ENCODE measurements at regions not wholly inside any gene's neighbourhood (a gene's known extent, or its start where the extent isn't known, plus 50 kb on each side); places are given as distances from the start of the nearest gene placed in this dataset.
A peak's percentile ranks its signal among the peaks of the same experiment; 100 is the strongest.

DNA sequence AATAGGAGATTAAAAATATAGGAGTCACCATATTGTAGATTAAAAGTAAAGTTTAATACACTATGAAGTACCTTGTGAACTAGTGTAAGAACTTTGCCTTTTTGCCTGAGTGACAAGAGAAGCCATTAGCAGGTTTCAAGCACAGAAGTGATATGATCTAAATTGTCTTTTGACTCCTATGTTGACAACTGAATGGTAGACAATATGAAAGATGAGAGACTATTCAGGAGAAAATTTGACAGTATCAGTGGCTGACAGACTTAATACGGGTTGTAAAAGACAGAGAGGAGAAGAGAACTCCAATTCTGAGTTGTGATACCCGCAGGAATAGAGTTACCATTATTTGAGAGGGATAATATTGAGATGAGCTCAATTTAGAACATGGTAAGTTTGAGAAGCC, 1259.8 kb downstream of the PCDH7 start:
- DNase-seq = no peak

DNA sequence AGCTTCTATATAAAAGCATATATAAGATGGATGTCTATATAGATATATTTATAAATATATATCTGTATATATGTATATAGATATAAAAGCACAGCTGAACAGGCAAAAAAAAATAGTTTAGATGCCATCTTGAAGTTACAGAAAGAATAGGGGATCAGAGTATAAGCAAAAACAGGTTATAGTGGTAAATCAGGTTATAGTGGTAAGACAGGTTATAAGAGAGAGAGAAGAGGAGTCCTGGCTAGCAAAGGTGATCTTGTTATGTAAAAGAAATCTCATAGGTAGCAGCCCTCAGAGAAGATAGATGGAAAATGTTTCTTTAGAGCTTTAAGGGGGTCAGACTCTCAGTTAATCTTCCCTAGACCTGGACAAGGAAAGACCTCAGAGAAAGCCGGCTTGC, 1263.1 kb downstream of the PCDH7 start:
- DNase-seq = no peak

DNA sequence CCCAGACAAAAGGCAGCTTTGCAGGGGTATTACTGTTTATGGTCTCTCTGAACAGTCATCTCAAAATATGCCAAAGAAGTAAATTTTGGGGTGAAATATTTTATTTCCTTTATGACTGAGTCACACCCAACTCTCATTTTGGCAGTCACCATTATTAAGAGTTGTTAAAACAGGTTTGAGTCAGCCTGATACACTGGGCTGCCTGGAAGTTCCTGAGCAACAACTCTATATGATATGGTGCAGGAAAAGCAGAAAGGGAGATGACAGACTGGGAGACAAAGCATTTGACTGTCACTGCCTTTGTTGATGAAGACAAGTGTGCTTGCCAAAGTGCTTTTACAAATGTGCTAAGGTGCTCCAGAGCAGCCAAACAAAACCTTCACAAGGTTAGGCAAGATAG, 1263.5 kb downstream of the PCDH7 start:
- no peak for DNase-seq

DNA sequence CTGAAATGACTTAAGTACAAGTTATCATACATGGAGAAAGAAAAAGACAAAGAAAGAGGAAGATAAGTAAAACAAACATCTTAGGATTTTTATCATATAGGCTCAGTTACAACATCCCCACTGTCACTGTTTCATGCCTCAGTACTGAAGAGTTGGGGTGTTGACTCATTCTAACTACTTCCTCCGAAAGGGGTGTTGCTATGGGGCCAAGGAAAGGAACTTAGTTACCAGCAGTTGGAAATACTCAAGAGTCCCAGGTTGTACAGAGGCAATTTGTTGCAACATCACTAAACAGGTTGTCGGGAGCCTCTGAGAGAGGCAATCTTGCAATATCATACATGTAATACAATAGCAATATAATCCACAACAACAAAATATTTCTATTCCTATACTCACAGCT, 1264.7 kb downstream of the PCDH7 start:
- no peak for DNase-seq

DNA sequence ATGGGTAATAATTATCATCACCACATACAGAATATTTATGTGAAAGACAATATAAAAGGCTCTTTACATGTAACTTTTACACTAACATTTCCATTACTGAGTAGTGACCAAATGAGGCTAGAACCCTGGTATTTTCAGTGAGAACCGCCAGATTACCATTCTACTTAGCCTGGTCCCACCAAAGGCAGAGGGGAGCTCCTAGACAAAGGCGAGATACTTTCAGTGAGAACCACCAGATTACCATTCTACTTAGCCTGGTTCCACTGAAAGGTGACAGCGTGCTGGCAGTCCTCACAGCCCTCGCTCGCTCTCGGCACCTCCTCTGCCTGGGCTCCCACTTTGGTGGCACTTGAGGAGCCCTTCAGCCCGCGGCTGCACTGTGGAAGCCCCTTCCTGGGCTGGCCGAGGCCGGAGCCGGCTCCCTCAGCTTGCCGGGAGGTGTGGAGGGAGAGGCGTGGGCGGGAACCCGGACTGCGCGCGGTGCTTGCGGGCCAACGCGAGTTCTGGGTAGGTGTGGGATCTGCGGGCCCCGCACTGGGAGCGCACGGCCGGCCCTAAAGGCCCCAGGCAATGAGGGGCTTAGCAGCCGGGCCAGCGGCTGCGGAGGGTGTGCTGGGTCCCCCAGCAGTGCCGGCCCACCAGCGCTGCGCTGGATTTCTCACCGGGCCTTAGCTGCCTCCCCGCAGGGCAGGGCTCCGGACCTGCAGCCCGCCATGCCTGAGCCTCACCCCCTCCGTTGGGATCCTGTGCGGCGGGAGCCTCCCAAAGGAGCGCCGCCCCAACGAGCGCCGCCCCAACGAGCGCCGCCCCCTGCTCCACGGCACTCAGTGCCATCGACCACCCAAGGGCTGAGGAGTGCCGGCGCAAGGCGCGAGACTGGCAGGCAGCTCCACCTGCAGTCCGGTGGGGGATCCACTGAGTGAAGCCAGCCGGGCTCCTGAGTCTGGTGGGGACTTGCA, 1276.1 kb downstream of the PCDH7 start:
- no peak for DNase-seq

DNA sequence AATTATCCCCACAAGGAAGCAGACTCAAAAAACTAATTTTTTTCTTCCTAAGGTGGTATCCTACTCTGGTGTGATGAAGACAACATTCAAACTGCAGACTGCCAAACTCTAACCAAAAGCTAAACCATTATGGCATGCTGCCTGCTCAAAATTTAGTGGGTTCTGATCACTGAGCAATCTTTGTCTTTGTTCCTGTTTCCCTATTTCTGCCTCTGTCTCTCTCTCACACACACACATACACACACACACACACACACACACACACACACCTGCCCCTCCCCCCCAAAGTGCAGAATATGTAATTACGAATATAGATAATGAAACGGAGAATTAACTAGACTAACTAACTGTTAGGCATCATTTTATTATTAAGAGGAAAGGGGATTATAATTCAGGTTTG, 1278.6 kb downstream of the PCDH7 start:
- DNase-seq = no peak

DNA sequence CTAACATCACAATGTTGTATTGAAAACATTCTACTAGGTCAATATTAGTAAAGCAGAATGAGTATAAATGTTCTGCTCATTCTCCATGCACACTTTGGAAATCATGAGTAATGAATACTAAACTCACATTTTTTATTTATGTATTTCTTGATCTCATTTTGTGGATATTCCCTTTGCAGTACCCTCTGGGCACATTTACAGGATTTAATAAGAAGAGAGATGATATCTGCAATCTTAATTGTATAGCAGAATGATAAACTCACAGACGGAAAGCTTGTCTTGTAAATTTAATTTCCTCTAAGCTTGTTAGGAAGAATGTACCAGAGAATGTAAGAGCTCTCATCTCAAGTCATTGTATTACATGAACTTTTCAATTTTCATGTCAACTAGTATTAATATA, 1279.7 kb downstream of the PCDH7 start:
- no peak for DNase-seq

DNA sequence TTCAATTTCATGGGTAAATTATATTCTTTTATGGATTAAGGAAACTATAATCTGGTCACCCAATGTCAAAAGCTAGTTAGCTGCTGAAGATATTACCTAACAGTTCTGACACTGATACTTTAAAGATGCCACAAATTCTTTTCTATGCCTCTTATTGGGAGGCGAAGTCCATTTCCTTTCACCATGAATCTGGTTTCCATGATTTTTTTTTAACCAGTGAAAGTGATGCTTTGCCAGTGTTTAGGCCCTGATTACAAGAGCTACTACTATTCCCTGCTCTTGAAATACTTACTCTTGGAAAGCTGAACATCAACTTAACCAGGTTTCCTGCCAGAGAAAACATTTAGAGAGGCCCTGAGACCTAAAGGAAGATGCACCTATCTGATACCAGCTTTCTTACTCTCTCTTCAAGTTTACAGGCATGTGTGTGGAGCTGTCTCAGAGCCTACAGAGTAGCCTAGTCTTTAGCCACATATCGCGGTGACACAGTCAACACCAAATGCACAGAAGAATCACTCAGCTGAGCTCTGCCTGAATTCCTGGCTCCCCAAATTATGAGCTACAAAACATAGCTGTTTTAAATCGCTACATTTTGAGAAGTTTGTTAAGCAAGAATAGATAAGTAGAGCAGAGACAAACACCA, 1280.8 kb downstream of the PCDH7 start:
- no peak for DNase-seq

DNA sequence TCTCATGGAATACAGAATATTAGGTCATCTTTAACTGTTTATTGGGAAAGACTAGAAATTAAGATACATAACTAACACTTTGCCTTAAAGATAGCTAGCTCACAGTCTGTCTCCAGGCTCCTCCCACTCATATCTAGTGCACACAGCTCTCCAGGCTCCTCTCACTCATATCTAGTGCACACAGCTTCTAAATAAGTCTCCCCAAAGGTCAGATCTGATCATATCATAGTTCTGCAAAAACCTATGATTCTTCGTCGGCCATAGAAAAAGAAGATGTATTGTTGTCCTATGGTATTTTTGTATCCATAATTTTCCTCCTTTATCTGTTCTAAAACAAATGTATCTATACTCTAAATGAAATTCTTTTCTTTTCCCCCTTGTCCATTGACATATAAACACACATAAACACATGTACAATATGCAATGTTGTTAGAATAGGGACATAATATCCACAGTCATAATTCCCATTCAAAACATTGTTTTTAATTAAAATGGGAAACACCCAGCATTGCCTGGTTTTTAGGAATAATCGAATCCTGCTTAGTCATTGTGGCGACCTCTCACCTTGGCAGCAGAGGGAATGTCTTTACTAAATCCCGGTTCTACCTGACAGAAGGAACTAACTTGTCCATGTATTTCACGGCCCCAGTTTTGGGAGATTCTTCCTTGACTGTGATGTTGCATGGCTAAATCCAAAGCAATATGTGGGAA, 1282.0 kb downstream of the PCDH7 start:
- DNase-seq = no peak

DNA sequence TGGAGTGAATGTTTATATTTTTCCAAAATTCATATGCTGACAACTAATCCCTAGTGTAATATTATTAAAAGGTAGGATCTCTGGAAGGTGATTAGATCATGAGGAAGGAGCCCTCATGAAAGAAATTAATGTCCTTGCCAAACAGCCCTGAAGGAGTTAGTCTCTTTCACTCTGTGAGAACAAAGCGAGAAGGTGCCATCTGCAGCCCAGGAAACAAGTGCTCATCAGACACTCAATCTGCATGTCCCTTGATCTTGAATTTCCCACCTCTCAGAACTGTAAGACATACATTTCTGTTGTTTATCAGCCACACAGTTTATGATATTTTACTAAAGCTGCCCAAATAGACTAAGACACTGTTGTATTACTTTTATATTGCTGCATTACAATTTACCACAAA, 1283.4 kb downstream of the PCDH7 start:
- DNase-seq = no peak

DNA sequence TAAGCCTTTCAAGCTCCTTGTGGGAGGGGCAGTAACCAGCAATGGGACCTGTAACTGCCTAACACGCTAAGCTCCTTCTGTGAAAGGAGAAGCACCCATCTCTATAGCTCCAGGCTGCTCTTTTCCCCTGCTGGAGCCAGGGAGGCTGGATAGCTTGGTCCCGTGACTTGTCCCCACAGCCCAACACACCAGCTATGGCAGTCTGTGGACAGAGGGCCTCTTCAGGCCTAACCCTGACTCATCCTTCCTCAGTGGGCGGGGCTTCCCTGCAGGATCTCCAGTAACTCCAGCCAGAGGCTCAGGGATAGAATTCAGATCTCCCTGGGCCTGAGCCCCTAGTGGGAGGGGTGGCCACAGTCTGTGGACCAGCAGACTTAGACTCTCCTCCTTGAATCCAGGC, 1290.1 kb downstream of the PCDH7 start:
- no peak for DNase-seq

DNA sequence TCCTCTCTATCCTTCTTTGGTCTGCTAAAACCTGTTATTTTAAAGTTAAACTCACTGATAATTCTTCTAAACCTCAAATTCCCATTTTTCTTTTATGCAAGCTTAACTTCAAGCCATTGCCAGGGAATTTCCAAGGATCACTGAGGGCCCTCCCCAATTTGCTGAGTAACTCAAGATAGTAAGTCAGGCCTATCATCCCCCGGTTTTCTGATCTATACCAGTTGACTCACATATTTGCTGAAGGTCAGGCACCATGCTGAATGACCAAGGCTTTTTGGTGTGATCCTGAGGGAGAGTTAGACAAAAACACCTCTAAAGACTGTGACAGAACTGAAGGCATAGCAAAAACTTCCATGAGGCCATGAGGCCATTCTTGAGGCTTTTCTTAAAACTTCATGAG, 1301.9 kb downstream of the PCDH7 start:
- no peak for DNase-seq

DNA sequence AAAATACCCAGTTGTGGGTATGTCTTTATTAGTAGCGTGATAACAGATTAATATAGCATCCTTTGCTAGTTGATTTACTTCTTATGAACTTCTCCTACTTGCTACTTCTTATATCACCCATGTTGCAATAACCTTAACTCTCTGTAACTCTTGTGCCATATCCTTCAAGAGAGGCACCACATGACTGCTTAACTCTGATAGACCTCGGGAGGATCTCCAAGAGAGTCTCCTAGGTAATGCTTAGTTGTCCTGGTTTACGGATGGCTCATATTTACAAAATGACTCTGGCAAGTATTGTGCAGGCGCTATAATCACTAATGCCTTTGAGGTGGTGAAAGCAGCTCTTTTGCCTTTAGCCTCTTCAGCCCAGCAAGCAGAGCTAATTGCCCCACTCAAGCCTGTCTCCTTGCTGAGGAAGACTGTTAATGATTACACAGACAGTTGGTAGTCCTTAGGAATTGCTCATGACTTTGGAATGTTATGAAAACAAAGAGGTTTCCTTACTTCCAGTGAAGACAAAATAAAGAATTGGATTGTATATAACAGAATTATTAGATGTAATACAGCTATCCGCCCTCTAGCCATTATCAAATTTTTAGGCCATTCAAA, 1305.8 kb downstream of the PCDH7 start:
- peak; percentile 21 for DNase-seq

DNA sequence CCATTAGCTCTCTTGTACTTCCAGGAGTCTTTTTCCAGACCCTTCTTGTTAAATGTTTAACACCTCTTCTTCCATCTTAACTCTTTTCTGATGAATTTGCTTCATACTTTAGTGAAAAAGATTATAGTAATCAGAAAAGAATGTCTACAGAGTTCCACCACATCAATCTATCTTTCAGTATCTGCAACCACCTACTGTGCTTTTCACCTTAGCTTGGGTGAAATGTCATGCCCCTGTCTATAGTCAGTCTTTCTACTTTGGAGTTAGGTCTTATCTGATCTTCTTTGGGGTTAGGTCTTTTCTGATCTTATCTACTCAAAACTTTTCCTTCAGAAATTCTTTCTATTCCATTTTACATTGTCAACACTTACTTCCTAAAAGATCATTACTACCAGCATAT, 1310.2 kb downstream of the PCDH7 start:
- no peak for DNase-seq

DNA sequence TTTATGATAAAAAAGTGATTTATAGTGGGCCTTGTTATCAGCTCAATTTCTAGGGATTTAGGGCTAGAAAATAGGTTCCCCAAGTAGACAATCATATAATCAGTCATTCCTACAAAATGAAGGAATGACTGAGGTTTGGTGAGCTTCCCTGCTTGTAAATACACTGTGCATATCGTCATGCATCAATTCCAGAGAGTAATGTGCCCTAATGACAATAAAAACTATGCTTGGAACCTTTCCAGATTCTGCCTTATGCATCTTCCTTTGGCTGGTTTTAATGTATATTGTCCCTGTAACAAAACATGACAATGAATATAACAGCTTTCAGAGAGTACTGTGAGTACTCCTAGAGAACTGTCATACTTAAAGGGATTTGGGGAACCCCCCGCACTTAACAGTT, 1310.9 kb downstream of the PCDH7 start:
- no peak for DNase-seq

DNA sequence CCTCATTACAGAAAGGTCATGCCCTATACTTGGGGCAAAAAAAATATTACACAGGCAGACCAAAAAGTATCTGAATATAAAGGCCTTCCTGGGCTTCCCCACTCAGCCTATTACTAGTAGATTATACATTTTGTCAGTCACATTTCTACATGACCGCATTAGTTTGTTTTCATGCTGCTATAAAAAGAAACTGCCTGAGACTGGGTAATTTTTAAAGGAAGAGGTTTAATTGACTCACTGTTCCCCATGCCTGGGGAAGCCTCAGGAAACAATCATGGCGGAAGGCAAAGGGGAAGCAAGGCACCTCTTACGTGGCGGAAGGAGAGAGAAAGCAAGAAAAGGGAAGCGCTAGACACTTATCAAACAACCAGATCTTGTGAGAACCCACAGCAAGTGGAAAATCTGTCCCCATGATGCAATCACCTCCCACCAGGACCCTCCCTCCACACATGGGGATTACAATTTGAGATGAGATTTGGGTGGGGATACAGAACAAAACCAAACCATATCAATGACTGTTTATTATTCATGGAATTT, 1312.0 kb downstream of the PCDH7 start:
- no peak for DNase-seq

DNA sequence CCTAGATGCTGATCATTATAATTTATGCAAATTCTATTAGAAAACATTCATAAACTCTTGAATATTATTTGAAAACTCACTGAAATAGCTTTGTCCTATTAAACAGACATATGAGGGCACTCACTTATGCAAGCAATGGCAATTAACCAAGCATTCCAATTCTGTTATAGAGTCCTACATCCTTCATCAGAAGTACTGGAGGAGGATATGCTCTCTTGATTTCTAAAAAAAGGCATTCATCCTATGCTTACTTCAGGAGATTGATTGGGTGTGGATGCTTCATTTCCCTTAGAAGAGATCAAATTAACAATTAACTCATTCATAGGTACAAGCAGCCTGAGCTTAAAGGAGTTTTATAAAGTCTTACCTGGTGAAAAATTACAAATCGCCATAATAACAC, 1317.2 kb downstream of the PCDH7 start:
- no peak for DNase-seq

DNA sequence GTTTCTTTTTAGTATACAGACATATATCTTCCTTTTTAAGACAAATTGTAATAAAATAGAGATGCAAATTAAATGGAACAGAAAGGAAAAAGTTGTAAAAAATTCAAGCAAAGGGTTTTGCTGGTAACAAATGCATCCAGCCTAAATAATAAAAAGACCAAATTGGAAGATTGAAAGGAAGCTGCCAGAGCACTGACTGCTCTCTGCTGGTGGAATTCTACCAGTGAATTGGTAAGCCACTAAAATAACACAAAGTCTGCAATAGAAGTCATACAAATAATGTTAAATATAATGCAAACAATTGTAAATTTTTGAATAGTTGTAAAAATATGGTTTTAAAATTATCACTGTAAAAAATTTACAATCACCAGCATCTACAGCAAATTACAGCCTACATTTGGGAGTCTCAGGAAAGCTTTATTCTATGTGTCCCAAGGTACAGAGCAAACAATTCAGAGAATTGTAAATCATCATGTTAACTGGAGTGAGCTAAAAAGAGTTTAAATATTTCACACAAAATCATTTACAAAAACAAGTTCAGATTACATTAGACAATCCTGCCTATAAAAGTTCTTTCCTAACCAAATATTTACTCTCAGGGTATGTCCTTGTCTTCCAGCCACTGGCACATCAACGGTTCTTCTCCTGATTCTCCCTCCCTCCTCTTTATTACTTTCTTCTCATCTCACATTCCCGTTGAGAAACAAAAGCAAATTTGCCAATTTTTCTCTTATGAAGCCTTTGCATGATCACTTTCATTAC, 1322.5 kb downstream of the PCDH7 start:
- DNase-seq = no peak

DNA sequence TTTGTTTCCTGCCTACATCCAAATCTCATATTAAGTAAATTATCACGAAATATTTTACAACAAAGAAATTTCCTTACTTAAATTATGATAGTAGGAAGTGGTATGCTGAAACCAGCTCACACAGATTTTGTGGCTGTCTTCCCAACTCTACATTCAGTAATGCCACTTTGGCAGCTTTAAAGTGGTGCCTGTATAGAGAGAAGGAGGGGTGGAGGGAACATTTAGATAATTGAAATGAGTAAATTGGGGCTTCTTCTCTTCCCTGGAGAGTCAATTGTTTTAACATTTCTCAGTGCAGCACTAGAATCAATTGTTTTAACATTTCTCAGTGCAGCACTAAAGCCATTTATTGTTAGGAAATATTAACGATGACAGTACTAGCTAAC, 1323.1 kb downstream of the PCDH7 start:
- no peak for DNase-seq

DNA sequence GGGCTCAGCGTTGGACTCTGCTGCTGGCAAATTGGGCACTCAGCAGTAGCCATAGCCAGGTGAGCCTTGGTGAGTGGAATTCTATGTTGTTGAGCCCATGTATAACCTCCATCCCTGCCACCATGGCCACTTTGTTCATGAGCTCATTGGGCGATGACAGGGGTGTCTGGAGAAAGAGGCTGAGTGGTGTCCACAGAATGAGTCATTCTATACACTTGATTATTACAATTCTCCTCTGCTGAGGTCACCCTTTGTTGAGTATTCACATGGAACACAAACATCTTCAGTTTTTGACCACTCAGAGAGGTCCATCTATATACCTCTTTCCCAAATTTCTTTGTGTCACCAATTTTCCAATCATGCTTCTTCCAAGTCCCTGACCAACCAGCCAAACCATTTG, 1341.7 kb downstream of the PCDH7 start:
- no peak for DNase-seq

DNA sequence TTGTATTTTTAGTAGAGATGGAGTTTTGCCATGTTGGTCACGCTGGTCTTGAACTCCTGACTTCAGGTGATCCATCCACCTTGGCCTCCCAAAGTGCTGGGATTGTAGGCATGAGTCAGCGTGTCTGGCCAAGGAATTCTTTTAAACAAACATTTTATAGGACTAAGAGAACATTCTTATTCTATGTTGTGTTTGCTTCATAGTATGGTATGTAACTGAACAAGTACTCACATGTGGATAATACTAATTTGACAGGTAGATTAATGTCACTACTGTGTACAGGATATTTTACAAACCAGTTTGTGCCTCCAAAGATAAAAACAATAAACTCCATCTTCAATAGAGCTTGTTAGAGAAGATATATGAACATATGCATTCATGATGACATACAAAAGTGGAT, 1353.4 kb downstream of the PCDH7 start:
- no peak for DNase-seq

DNA sequence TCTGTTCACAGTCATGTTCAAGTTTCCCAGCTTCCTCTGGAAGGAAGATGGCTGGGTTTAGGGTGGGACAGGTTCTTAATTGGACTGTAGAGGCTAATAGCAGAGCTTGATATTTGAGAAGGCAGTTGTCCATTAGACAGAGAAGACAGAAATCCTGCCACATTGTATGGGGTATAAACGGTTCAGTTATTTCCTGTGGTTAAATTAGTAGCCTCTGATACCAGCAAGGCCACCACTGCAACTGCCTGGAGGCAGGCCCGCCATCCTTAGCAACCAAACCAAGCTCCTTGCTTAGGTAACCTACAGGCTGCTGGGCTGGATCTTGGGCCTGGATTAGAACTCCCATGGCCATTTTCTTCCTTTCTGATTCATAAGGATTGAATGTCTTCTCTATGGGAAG, 1367.0 kb downstream of the PCDH7 start:
- DNase-seq = no peak

All from right kidney (tissue), 1 donor.